GM18511 (cell line): ENCODE measurements at regions not wholly inside any gene's neighbourhood (a gene's known extent, or its start where the extent isn't known, plus 50 kb on each side); places are given as distances from the start of the nearest gene placed in this dataset.
"Not testable (repeated sequence)": the region's sequence is repeated elsewhere in the genome, so short reads cannot be mapped to it uniquely, and the experiment has no call there.

Experiments
- ATAC-seq: cut with Tn5 transposase; IDR thresholded peaks from one replicate; pipeline ENCODE4 v1.9.1; 2021; ENCODE audit warnings: mild to moderate bottlenecking, moderate library complexity; ENCODE audit not compliant: unreplicated experiment

- ATAC-seq, result no peak
These were observed 108.7 kb upstream of the NCOR2 start for GRCh38 chr12:124675881-124676713.

GRCh38 chr12:124674937-124675336, 107.5 kb upstream of the NCOR2 start:
- no peak for ATAC-seq

GRCh38 chr12:124673801-124674617, 106.6 kb upstream of the NCOR2 start:
- ATAC-seq, result no peak

GRCh38 chr12:124669271-124669721, 101.9 kb upstream of the NCOR2 start:
- not testable (repeated sequence) for ATAC-seq

GRCh38 chr12:124668602-124669001, 101.2 kb upstream of the NCOR2 start:
- ATAC-seq, result no peak

GRCh38 chr12:124667506-124668326, 100.3 kb upstream of the NCOR2 start:
- no peak for ATAC-seq

- ATAC-seq, result no peak
These were observed 99.4 kb upstream of the NCOR2 start for GRCh38 chr12:124666722-124667259.

- no peak for ATAC-seq
These were observed 98.1 kb upstream of the NCOR2 start for GRCh38 chr12:124665511-124665910.

GRCh38 chr12:124664395-124665111, 97.1 kb upstream of the NCOR2 start:
- ATAC-seq, result no peak

- no peak for ATAC-seq
These were observed 96.5 kb upstream of the NCOR2 start for GRCh38 chr12:124663771-124664366.

- ATAC-seq, result no peak
These were observed 95.8 kb upstream of the NCOR2 start for GRCh38 chr12:124663206-124663605.

- ATAC-seq, result no peak
These were observed 93.9 kb upstream of the NCOR2 start for GRCh38 chr12:124661341-124661740.

GRCh38 chr12:124660851-124661250, 93.4 kb upstream of the NCOR2 start:
- ATAC-seq, result no peak

- ATAC-seq, result no peak
These were observed 91.5 kb upstream of the NCOR2 start for GRCh38 chr12:124658806-124659402.

- no peak for ATAC-seq
These were observed 90.9 kb upstream of the NCOR2 start for GRCh38 chr12:124658302-124658701.

- no peak for ATAC-seq
These were observed 89.6 kb upstream of the NCOR2 start for GRCh38 chr12:124656947-124657434.

GRCh38 chr12:124655698-124656516, 88.5 kb upstream of the NCOR2 start:
- ATAC-seq, result no peak

- ATAC-seq, result no peak
These were observed 87.8 kb upstream of the NCOR2 start for GRCh38 chr12:124655048-124655697.
